HG03457 (cell line): ENCODE measurements at regions not wholly inside any gene's neighbourhood (a gene's known extent, or its start where the extent isn't known, plus 50 kb on each side); places are given as distances from the start of the nearest gene placed in this dataset.

Experiments used
- ATAC-seq: cut with Tn5 transposase; IDR thresholded peaks from one replicate; pipeline ENCODE4 v1.9.1; 2021; ENCODE audit warnings: moderate number of reproducible peaks; ENCODE audit not compliant: unreplicated experiment

- ATAC-seq: no peak
Observed at GRCh38 chr15:46386356-46386755, 751.5 kb downstream of the SQOR start.

GRCh38 chr15:46389739-46390138, 754.9 kb downstream of the SQOR start:
- no peak for ATAC-seq

- ATAC-seq: no peak
Observed at GRCh38 chr15:46394463-46394862, 759.6 kb downstream of the SQOR start.

- no peak for ATAC-seq
Observed at GRCh38 chr15:46408312-46408711, 773.5 kb downstream of the SQOR start.

GRCh38 chr15:46409841-46410301, 775.0 kb downstream of the SQOR start:
- no peak for ATAC-seq

DNA sequence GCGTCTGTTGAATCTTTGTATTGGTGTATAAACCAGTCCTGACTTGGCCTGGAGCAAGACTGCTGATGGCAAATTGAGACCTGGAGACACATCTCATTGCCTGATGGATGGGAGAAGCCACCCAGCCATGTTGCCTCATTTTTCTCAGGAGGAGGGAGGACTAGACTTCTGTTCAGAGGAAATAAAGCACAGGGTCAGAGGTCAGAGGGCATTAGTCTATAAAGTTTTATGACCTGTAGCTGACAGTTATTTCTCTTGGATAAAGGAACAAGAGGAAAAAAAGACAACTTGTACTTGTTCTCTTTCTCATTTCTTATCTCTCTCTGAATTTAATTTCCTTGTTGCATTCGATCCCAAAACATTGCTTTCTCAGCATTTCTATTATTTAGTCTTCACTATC, 775.9 kb downstream of the SQOR start:
- no peak for ATAC-seq

GRCh38 chr15:46411900-46412299, 777.1 kb downstream of the SQOR start:
- ATAC-seq: no peak

- ATAC-seq: no peak
Observed at GRCh38 chr15:46413799-46414198, 779.0 kb downstream of the SQOR start.

- ATAC-seq: no peak
Observed at GRCh38 chr15:46416544-46416943, 781.7 kb downstream of the SQOR start.

DNA sequence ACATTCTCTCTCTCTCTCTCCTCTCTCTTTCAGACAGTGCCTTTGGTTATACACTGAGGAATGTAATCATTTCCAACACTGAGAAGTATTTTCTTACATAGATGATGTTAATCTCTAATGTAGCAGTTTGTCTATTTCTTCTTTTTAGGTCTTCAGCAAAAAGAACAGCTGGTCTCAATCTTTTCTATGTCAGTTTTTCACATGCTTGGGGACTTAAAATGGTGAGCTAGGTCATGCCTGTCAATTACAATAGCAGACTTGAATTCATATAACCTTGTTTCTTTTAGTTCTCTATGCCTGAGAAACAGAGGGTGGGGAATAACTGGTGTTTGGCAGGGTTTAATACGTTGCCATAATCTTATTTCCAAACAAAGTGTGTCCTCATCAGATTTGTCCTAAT, 786.2 kb downstream of the SQOR start:
- ATAC-seq: no peak

DNA sequence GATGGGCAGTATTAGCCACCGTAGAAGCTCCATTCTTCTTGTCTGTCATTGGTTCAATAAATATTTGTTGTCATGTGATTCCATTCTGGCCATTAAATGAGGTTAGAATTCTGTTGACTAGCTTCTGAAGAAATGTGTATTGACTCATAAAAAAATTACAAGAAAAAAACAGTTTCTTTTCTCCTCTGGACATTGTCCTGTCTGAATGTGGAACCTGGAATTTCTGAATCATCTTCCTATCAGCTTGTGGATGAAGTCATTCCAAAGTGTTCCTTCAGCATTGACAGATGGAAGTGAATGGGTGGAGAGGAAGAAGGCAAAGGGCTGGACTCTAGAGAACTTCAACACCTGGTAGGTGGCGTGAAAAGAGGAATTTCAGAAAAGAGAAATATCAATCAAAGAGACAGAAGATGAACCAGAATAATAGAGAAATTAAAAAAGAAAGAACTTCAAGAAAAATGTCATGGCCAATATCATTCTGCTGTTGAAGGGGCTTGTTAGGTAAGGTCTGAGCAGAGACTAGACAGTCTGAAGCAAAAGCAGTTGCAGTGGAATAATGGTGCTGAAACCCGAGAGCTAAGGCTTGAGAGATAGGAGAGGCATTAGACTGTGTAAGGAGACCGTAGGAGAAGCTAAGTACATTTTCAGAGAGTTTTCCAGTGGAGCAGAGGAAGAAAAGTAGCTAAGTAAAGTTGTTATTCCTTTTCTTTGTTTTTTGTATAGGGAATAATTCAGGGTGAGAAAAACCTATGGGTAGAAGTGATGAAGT, 806.6 kb downstream of the SQOR start:
- ATAC-seq: no peak

- ATAC-seq: no peak
Observed at GRCh38 chr15:46442184-46442583, 807.4 kb downstream of the SQOR start.

GRCh38 chr15:46442901-46443590, 808.2 kb downstream of the SQOR start:
- no peak for ATAC-seq

DNA sequence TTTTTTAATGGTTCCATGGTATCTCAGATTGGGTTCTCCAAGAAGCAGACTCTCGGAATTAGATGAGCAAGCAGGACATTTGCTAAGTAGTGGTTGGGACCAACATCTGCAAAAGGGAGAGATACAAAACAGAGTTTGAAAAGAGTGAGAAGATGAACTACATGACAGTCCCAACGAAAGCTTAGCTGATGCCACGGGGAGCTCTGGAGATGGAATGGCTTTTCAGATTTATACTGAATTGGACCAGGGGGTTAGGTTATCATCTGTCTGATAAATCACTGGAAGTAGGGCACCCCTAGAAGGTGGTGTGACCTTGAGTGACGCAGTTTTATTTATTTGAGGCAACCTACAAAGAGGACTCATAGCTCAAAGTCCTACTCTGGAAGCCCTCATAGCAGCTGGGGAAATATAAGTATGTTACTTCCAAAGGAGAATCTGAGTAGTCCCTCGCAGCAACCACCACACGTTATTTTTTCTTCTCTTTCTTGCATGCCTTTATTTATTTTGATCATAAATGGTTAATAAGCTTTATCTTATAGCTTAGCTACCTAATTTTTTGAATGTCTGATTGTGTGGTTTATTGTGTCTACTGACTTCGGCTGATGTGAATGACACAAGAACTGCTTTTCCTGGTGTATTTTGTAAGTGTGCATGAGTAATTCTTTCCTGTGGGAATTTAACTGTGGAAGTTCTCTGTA, 815.4 kb downstream of the SQOR start:
- no peak for ATAC-seq

- no peak for ATAC-seq
Observed at GRCh38 chr15:46450810-46451182, 816.0 kb downstream of the SQOR start.

- no peak for ATAC-seq
Observed at GRCh38 chr15:46452297-46452820, 817.5 kb downstream of the SQOR start.

DNA sequence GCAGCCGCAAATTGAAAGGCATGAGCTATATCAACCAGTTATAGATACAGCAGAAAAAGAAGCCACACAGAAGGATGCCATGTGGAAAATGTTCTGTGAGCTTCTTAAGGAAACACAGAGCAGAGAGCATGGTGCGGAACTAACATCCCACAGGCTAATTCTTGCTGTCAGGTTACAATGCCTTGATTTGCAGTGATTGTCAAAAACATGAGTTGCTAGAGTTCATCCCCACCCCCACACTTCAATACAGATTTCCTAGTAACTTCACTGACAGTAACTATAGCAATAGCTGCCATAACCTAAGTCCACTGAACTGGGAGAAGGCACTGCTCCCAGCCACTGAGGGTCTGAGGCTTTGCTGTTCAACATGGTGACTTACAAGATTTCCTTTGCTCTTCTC, 821.6 kb downstream of the SQOR start:
- no peak for ATAC-seq

DNA sequence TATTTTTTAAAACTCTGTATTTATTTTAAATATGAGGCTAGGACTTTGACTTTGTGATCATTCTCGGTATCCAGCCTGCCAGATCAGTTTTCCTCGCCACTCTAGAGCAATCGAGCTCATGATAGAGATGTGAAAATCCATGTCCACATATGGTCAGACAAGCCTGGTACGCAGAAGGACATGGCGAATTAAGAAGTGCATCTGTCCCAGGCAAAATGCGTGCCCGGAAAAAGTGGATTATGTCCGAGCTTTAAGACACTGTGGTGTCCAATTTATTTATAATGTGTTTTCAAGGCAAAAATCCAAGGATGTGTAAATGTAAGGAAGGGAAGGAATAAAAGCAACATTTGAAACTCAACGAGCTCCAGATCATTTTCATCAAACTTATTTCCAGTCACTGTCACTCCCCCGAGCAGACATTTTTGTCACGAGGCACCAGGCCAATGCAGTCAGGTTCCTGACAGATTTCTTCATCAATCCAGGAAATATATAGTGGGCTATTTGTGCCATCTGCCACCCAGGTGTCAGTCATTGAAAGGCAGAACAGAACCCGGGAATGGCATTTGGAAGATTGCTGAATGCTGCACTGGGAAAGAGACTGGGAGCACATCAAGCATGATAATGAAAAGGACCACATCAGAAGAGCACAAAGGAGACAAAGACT, 825.7 kb downstream of the SQOR start:
- no peak for ATAC-seq

- ATAC-seq: no peak
Observed at GRCh38 chr15:46461416-46461815, 826.6 kb downstream of the SQOR start.

- ATAC-seq: no peak
Observed at GRCh38 chr15:46467041-46467440, 832.2 kb downstream of the SQOR start.

DNA sequence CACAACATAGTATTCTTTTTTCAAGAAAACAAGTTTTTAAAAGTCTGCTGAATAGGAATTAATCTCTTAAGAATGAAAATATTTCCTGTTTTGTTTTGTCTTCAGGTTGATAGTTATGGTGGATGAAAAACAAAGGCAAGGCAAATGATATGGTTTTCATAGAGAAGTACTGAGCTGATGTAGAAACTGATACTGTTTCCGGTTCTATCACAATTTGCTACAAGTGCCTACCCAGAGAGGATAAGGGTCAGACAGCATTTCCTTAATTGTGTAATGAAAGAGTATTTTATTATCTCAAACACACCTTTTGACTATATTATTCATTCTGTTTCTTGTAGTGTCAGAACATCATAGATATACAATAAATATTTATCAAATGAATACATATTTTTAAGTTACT, 836.3 kb downstream of the SQOR start:
- no peak for ATAC-seq
